IMR-90 (cell line): ENCODE measurements at regions not wholly inside any gene's neighbourhood (a gene's known extent, or its start where the extent isn't known, plus 50 kb on each side); places are given as distances from the start of the nearest gene placed in this dataset.

Source experiments
- ATAC-seq: fragments of 200-7000 bp; cut with Tn5 transposase; 2 replicates; pipeline ENCODE4 v1.9.1; 2020; ENCODE audit warnings: low read depth, mild to moderate bottlenecking, moderate library complexity
- BruUV-seq: library from RNA; stranded (reverse); fragments of 400-500 nt; replicated peaks from 2 replicates; lab custom pipeline; 2021; lab: Mats Ljungman, UMichigan
- CTCF ChIA-PET: fragments of 300-600 bp; formaldehyde crosslinking; extraction: SDS; loops from one replicate; lab custom pipeline; 2021; ENCODE audit warnings: antibody characterized with exemption; lab: Yijun Ruan, JAX
- POLR2A ChIA-PET: fragments of 300-600 bp; sonication (Branson Sonifier 250); formaldehyde crosslinking; loops from one replicate; lab custom pipeline; 2022; ENCODE audit warnings: antibody characterized with exemption; ENCODE audit not compliant: unreplicated experiment; lab: Charles Lee
- DNase-seq: peaks from one replicate; pipeline ENCODE4 v3.0.0; 2013
- H2AFZ ChIP-seq: replicated peaks from 2 replicates; pipeline ENCODE3; 2013; ENCODE audit warnings: low read length, mild to moderate bottlenecking; ENCODE audit not compliant: poor library complexity
- H2AK5ac ChIP-seq: 2 replicates; pipeline ENCODE4 v1.6.1; 2013; ENCODE audit warnings: low read depth, low read length, inconsistent platforms
- H2AK9ac ChIP-seq: replicated peaks from 2 replicates; pipeline ENCODE3; 2013; ENCODE audit warnings: mild to moderate bottlenecking, low read depth, low read length, moderate library complexity; ENCODE audit not compliant: poor library complexity
- H2BK120ac ChIP-seq: 2 replicates; pipeline ENCODE4 v1.6.1; 2013; ENCODE audit warnings: low read depth, low read length, inconsistent platforms
- H2BK15ac ChIP-seq: 3 replicates; pipeline ENCODE4 v1.6.1; 2013; ENCODE audit warnings: low read depth, low read length, inconsistent platforms
- H2BK20ac ChIP-seq: 2 replicates; pipeline ENCODE4 v1.6.1; 2013; ENCODE audit warnings: low read depth, mild to moderate bottlenecking, inconsistent platforms, low read length, moderate library complexity
- H2BK5ac ChIP-seq: 2 replicates; pipeline ENCODE4 v1.6.1; 2013; ENCODE audit warnings: mild to moderate bottlenecking, low read depth, low read length, inconsistent platforms; ENCODE audit not compliant: poor library complexity, severe bottlenecking
- H3K14ac ChIP-seq: replicated peaks from 2 replicates; pipeline ENCODE4 v1.6.1; 2013; ENCODE audit warnings: low read depth, low read length, inconsistent platforms
- H3K18ac ChIP-seq: 2 replicates; pipeline ENCODE4 v1.6.1; 2013; ENCODE audit warnings: low read depth, low read length, control low read depth
- H3K23ac ChIP-seq: 2 replicates; pipeline ENCODE4 v1.6.1; 2013; ENCODE audit warnings: low read depth, low read length, inconsistent platforms
- H3K27ac ChIP-seq: 2 replicates; pipeline ENCODE4 v1.5.1; 2013; ENCODE audit warnings: mild to moderate bottlenecking, control low read depth, low read length; ENCODE audit not compliant: insufficient read depth
- H3K27me3 ChIP-seq: 2 replicates; pipeline ENCODE4 v1.6.1; 2013; ENCODE audit warnings: low read length; ENCODE audit not compliant: control insufficient read depth, insufficient read depth
- H3K36me3 ChIP-seq: 2 replicates; pipeline ENCODE4 v1.6.1; 2013; ENCODE audit warnings: low read length, mixed read lengths; ENCODE audit not compliant: control insufficient read depth, insufficient read depth
- H3K4ac ChIP-seq: 2 replicates; pipeline ENCODE4 v1.6.1; 2013; ENCODE audit warnings: low read depth, low read length, inconsistent platforms
- H3K4me1 ChIP-seq: 2 replicates; pipeline ENCODE4 v1.6.1; 2013; ENCODE audit warnings: low read length, mixed read lengths; ENCODE audit not compliant: control insufficient read depth, insufficient read depth
- H3K4me2 ChIP-seq: 2 replicates; pipeline ENCODE4 v1.6.1; 2013; ENCODE audit warnings: low read depth, mild to moderate bottlenecking, control low read depth, low read length, moderate library complexity
- H3K4me3 ChIP-seq: 2 replicates; pipeline ENCODE4 v1.5.1; 2013; ENCODE audit warnings: low read depth, mild to moderate bottlenecking, control low read depth, low read length, moderate library complexity; ENCODE audit not compliant: insufficient read depth
- H3K56ac ChIP-seq: 2 replicates; pipeline ENCODE4 v1.6.1; 2013; ENCODE audit warnings: low read length, inconsistent platforms; ENCODE audit not compliant: insufficient read depth; ENCODE audit errors: extremely low read depth
- H3K79me1 ChIP-seq, 2 experiments: 2 replicates each; pipeline ENCODE4 v1.6.1; 2013; ENCODE audit warnings: low read length in 2 of 2, inconsistent platforms in 1 of 2, low read depth in 1 of 2
- H3K9ac ChIP-seq: 2 replicates; pipeline ENCODE4 v1.6.1; 2013; ENCODE audit warnings: low read depth, low read length, control low read depth
- H3K9me1 ChIP-seq: 2 replicates; pipeline ENCODE4 v1.6.1; 2013; ENCODE audit warnings: low read length, inconsistent platforms; ENCODE audit not compliant: insufficient read depth
- H3K9me3 ChIP-seq: 2 replicates; pipeline ENCODE4 v1.6.1; 2013; ENCODE audit warnings: low read length; ENCODE audit not compliant: control insufficient read depth, insufficient read depth
- H4K20me1 ChIP-seq: 2 replicates; pipeline ENCODE4 v1.6.1; 2013; ENCODE audit warnings: low read length, inconsistent platforms; ENCODE audit not compliant: insufficient read depth
- H4K5ac ChIP-seq: 2 replicates; pipeline ENCODE4 v1.6.1; 2013; ENCODE audit warnings: mild to moderate bottlenecking, low read depth, low read length, control low read depth
- H4K8ac ChIP-seq, 2 experiments: 2 replicates each; pipeline ENCODE4 v1.6.1; 2013; ENCODE audit warnings: low read depth in 2 of 2, low read length in 2 of 2, control low read depth in 1 of 2, inconsistent platforms in 1 of 2
- H4K91ac ChIP-seq: 2 replicates; pipeline ENCODE4 v1.6.1; 2013; ENCODE audit warnings: low read depth, low read length, inconsistent platforms; ENCODE audit not compliant: insufficient read depth
- BHLHE40 ChIP-seq: fragments of 150-350 bp; IDR thresholded peaks from 2 replicates; pipeline ENCODE4 v1.6.1; 2016; ENCODE audit warnings: mild to moderate bottlenecking, low read depth, low read length
- CEBPB ChIP-seq: IDR thresholded peaks from 2 replicates; pipeline ENCODE4 v1.6.1; 2012; ENCODE audit warnings: low read depth, low read length, improper control_type of control experiment
- CHD1 ChIP-seq: IDR thresholded peaks from 2 replicates; pipeline ENCODE4 v1.6.1; 2012; ENCODE audit warnings: low read depth, low read length, improper control_type of control experiment
- FOS ChIP-seq: fragments of 150-350 bp; IDR thresholded peaks from 2 replicates; pipeline ENCODE4 v1.6.1; 2016; ENCODE audit warnings: low read depth, low read length
- MAFK ChIP-seq: IDR thresholded peaks from 2 replicates; pipeline ENCODE4 v1.6.1; 2012; ENCODE audit warnings: low read depth, low read length, improper control_type of control experiment
- MAZ ChIP-seq: IDR thresholded peaks from 2 replicates; pipeline ENCODE4 v1.6.1; 2012; ENCODE audit warnings: low read depth, mild to moderate bottlenecking, low read length, improper control_type of control experiment, moderate library complexity, borderline replicate concordance
- MXI1 ChIP-seq: IDR thresholded peaks from 2 replicates; pipeline ENCODE4 v1.6.1; 2012; ENCODE audit warnings: low read depth, mild to moderate bottlenecking, low read length, moderate library complexity, borderline replicate concordance
- NFE2L2 ChIP-seq: fragments of 150-350 bp; IDR thresholded peaks from 2 replicates; pipeline ENCODE4 v1.6.1; 2016; ENCODE audit warnings: low read depth, mild to moderate bottlenecking, low read length
- POLR2A ChIP-seq: IDR thresholded peaks from 2 replicates; pipeline ENCODE4 v1.6.1; 2012; ENCODE audit warnings: mild to moderate bottlenecking, low read depth, low read length
- RAD21 ChIP-seq: IDR thresholded peaks from 2 replicates; pipeline ENCODE4 v1.6.1; 2012; ENCODE audit warnings: low read length, improper control_type of control experiment
- RCOR1 ChIP-seq: IDR thresholded peaks from 2 replicates; pipeline ENCODE4 v1.6.1; 2012; ENCODE audit warnings: mild to moderate bottlenecking, low read length, improper control_type of control experiment; ENCODE audit not compliant: insufficient replicate concordance
- RFX5 ChIP-seq: IDR thresholded peaks from 2 replicates; pipeline ENCODE4 v1.8.0; 2012; ENCODE audit warnings: low read depth, mild to moderate bottlenecking, low read length, moderate library complexity
- SMC3 ChIP-seq: fragments of 150-350 bp; IDR thresholded peaks from 2 replicates; pipeline ENCODE4 v1.6.1; 2016; ENCODE audit warnings: low read depth, mild to moderate bottlenecking, antibody characterized with exemption, low read length, moderate library complexity
- WGBS, 2 experiments: methylation state at CpG; one replicate each; pipeline versions ENCODE4 v1.1.5 to v1.1.7; 2013; ENCODE audit warnings: missing lambda C conversion rate in 2 of 2; ENCODE audit not compliant: insufficient read length in 1 of 2; ENCODE audit errors: extremely low coverage in 2 of 2; 5-methylcytosine and 5-hydroxymethylcytosine counted together
- dilution Hi-C: fragments of 300-500 bp; cut with HindIII; formaldehyde crosslinking; loops from one replicate; pipeline ENCODE4 v1.14.3; 2018; ENCODE audit warnings: low sequenced_read_pairs; ENCODE audit not compliant: unreplicated experiment
- in situ Hi-C: fragments of 300-500 bp; cut with MboI; formaldehyde crosslinking; loops from 3 replicates; pipeline ENCODE4 v1.14.3; 2019; ENCODE audit warnings: low sequenced_read_pairs, inconsistent platforms, mixed read lengths
- intact Hi-C: fragments of 100-400 bp; cut with micrococcal nuclease; formaldehyde crosslinking; loops from 2 replicates; pipeline ENCODE4 v1.10.0; 2022
- TF ChIP-seq, protein P1 (sequence below): conservative IDR thresholded peaks from 2 replicates; pipeline ENCODE4 v1.5.1; 2012; ENCODE audit warnings: mild to moderate bottlenecking, low read depth, low read length, improper control_type of control experiment
- TF ChIP-seq, protein P2 (sequence below): fragments of 150-350 bp; IDR thresholded peaks from 2 replicates; pipeline ENCODE4 v1.6.1; 2017; ENCODE audit warnings: mild to moderate bottlenecking, antibody characterized with exemption, low read length, low read depth
- TF ChIP-seq, protein P3 (sequence below): fragments of 150-350 bp; IDR thresholded peaks from 2 replicates; pipeline ENCODE4 v1.6.1; 2016; ENCODE audit warnings: low read depth, mild to moderate bottlenecking, low read length, moderate library complexity, borderline replicate concordance

DNA sequence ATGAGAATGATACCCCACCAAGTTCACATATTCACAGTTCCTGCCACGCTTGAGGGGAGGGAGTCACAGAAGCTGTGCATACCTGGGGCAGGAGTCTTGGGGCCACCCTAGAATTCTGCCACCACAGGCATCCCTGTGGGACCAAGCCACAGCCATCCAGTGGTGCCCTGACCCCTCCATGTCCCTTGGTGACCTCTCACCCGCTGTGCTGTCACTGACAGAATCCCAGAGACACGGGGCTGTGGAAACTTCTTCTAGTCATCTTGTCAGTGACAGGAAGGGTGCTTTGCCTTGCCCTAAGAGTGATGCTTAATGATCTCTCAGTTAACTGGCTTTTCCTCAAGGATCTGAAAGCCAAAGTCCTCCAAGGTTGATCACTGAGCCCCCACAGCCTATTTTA lies 58.4 kb upstream of the UQCRFS1 start:
- Histone ChIP-seq H3K4me3 (no peak overlapping the region), H2BK120ac (no peak overlapping the region), H3K14ac (no peak overlapping the region), H3K4me1 (no peaks in the 10 kb centered on the region), H2AFZ (no peak overlapping the region), H2BK15ac (no peak overlapping the region), H2BK20ac (no peak overlapping the region), H4K8ac (no peak overlapping the region), H2AK9ac (no peak overlapping the region), H3K27ac (no peak overlapping the region), H2AK5ac (no peak overlapping the region), H3K9ac (no peak overlapping the region), H3K23ac (no peak overlapping the region), H3K79me1 (no peaks in the 10 kb centered on the region), H3K27me3 (no peaks in the 10 kb centered on the region), H4K91ac (no peak overlapping the region), H3K18ac (no peak overlapping the region), H3K9me1 (no peaks in the 10 kb centered on the region; the same call in 1 of the 2 replicates), H4K5ac (no peak overlapping the region), H3K4me2 (no peak overlapping the region), H4K20me1 (no peaks in the 10 kb centered on the region), H3K36me3 (no peaks in the 10 kb centered on the region), H3K4ac (no peak overlapping the region), H3K9me3 (peaks cover 2% of the 10 kb centered on the region; the same call in 1 of the 2 replicates), H2BK5ac (no peak overlapping the region), H3K56ac (no peak overlapping the region)
- in situ Hi-C loops (loop anchor here (25.0 kb wide), 1 partner anchor 534 kb away; no protein-coding TSS in a partner anchor), dilution Hi-C loops (no loop called here), intact Hi-C loops (no loop called here)
- POLR2A ChIA-PET: no interaction called here
- CTCF ChIA-PET: no interaction called here
- BruUV-seq: no TSS peak
- ATAC-seq: no peak
- no peak for DNase-seq
- TF ChIP-seq MAZ: no peak
- TF ChIP-seq, protein P1, sequence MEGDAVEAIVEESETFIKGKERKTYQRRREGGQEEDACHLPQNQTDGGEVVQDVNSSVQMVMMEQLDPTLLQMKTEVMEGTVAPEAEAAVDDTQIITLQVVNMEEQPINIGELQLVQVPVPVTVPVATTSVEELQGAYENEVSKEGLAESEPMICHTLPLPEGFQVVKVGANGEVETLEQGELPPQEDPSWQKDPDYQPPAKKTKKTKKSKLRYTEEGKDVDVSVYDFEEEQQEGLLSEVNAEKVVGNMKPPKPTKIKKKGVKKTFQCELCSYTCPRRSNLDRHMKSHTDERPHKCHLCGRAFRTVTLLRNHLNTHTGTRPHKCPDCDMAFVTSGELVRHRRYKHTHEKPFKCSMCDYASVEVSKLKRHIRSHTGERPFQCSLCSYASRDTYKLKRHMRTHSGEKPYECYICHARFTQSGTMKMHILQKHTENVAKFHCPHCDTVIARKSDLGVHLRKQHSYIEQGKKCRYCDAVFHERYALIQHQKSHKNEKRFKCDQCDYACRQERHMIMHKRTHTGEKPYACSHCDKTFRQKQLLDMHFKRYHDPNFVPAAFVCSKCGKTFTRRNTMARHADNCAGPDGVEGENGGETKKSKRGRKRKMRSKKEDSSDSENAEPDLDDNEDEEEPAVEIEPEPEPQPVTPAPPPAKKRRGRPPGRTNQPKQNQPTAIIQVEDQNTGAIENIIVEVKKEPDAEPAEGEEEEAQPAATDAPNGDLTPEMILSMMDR: no peak
- TF ChIP-seq CHD1: no peak
- TF ChIP-seq MXI1: no peak
- no peak for TF ChIP-seq RFX5
- no peak for TF ChIP-seq POLR2A
- TF ChIP-seq, protein P2, sequence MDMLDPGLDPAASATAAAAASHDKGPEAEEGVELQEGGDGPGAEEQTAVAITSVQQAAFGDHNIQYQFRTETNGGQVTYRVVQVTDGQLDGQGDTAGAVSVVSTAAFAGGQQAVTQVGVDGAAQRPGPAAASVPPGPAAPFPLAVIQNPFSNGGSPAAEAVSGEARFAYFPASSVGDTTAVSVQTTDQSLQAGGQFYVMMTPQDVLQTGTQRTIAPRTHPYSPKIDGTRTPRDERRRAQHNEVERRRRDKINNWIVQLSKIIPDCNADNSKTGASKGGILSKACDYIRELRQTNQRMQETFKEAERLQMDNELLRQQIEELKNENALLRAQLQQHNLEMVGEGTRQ: no peak
- no peak for TF ChIP-seq BHLHE40
- no peak for TF ChIP-seq FOS
- TF ChIP-seq NFE2L2: no peak
- no peak for TF ChIP-seq CEBPB
- TF ChIP-seq, protein P3, sequence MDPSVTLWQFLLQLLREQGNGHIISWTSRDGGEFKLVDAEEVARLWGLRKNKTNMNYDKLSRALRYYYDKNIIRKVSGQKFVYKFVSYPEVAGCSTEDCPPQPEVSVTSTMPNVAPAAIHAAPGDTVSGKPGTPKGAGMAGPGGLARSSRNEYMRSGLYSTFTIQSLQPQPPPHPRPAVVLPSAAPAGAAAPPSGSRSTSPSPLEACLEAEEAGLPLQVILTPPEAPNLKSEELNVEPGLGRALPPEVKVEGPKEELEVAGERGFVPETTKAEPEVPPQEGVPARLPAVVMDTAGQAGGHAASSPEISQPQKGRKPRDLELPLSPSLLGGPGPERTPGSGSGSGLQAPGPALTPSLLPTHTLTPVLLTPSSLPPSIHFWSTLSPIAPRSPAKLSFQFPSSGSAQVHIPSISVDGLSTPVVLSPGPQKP: no peak
- no peak for TF ChIP-seq RCOR1
- TF ChIP-seq SMC3: no peak
- no peak for TF ChIP-seq RAD21
- TF ChIP-seq MAFK: no peak
- WGBS, 2 experiments: no CpG with 5 or more reads among the region's 3 CpGs
